LNCaP clone FGC (cell line): ENCODE measurements at regions not wholly inside any gene's neighbourhood (a gene's known extent, or its start where the extent isn't known, plus 50 kb on each side); places are given as distances from the start of the nearest gene placed in this dataset.

Experiments used
- DNase-seq: peaks from one replicate; pipeline ENCODE4 v3.0.0-alpha.2; 2011; ENCODE audit warnings: low read depth
- H3K4me3 ChIP-seq: 2 replicates; pipeline ENCODE4 v1.5.1; 2011; ENCODE audit warnings: mild to moderate bottlenecking, low read depth, low read length, control low read depth
- CTCF ChIP-seq: IDR thresholded peaks from 2 replicates; pipeline ENCODE4 v1.5.1; 2012; ENCODE audit warnings: mild to moderate bottlenecking; ENCODE audit not compliant: control insufficient read depth, insufficient read depth; ENCODE audit errors: extremely low read depth

- no peak for TF ChIP-seq CTCF
- no peak for DNase-seq
- H3K4me3 ChIP-seq = no peak overlapping the region
These were observed 67.8 kb upstream of the NAA20 start for GRCh38 chr20:19949195-19949867.

- DNase-seq = no peak
- no peak overlapping the region for H3K4me3 ChIP-seq
- no peak for TF ChIP-seq CTCF
These were observed 67.1 kb upstream of the NAA20 start for GRCh38 chr20:19950042-19950441.

DNA sequence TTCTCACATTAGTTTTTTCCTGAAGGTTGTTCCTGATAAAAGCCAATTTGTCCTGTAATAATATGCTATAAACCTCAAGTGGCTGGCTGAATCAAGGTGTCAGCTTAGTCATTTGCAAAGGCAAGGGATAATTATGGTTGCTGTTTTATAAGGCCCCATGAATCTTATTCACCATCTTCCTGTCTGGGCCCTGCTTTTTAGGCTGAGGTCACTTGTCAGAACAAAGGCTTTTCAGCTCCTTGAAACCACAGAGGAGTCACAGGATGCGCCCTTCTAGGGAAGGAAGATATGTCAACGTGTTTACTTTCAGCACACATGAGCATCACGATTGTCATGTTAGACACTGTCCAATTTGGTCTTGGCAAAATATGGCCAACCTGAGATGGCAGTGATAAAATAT is 64.8 kb upstream of the NAA20 start:
- no peak overlapping the region for H3K4me3 ChIP-seq
- DNase-seq = no peak
- no peak for TF ChIP-seq CTCF

DNA sequence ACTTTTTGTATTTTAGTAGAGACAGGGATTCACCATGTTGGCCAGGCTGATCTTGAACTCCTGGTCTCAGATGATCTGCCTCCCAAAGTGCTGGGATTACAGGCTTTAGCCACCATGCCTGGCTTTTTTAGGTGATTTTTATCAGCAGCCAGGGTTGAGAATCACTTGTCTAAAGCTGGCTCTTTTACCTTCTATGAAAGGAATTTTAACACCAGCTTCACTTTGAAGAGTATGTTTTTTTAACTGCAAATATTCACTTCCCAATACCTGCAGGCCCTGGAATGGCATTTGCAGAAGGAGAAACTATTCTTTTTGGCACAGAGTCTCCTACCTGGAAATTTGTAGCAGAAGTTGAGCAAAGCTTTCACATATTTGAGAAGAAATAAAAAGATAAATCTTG is 63.6 kb upstream of the NAA20 start:
- no peak for TF ChIP-seq CTCF
- H3K4me3 ChIP-seq = no peak overlapping the region
- DNase-seq = no peak

DNA sequence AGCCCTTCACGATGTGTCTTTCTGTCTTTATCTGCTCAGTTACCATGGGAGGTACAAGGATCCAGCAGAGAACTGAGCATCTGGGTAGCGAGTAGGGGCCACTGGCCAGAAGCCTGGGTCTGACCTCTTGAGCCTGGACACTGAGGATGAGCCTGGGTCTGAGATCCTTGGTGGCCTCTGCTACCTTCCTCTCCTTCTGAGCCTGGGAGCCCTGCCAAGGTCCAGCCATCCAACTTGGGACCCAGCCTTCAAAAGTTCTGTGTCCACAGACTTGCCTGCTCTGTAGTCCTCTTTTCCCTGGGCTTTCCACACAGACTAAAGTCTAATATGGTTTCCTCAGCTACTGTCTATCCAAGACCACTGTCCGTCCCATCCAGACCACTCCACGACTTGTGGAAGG is 60.2 kb upstream of the NAA20 start:
- H3K4me3 ChIP-seq = no peak overlapping the region
- no peak for DNase-seq
- no peak for TF ChIP-seq CTCF

- H3K4me3 ChIP-seq = no peak overlapping the region
- no peak for TF ChIP-seq CTCF
- no peak for DNase-seq
These were observed 58.9 kb upstream of the NAA20 start for GRCh38 chr20:19958219-19958618.

DNA sequence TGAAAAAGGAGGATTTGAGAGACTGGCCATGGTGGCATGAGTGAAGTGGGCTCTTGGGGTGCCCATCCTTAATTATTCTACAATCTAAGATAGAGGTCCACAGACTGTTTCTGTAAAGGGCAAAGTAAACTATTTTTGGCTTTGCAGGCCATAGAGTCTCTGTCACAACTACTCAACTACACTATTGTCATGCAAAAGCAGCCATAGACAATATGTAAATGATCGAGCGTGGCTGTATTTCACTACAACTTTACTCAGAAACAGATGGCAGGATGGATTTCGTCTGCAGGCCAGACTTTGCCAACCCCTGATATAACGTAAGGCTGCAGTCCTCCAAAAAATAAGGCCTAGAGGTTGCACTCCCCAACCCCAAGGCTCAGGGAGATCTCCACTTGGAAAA is 58.2 kb upstream of the NAA20 start:
- TF ChIP-seq CTCF = no peak
- DNase-seq = no peak
- no peak overlapping the region for H3K4me3 ChIP-seq
